Neuronal stem cell (in vitro differentiated cells): ENCODE measurements at regions not wholly inside any gene's neighbourhood (a gene's known extent, or its start where the extent isn't known, plus 50 kb on each side); places are given as distances from the start of the nearest gene placed in this dataset.

ENCODE experiments used
- DNase-seq: peaks from one replicate; pipeline ENCODE4 v3.0.0-alpha.2; 2013; ENCODE audit warnings: low spot score
- H2AFZ ChIP-seq: one replicate; pipeline ENCODE4 v1.6.1; 2013; ENCODE audit warnings: mild to moderate bottlenecking, low read length, inconsistent platforms
- H2AK5ac ChIP-seq: 2 replicates; pipeline ENCODE4 v1.6.1; 2013; ENCODE audit warnings: low read depth, mild to moderate bottlenecking, inconsistent platforms, low read length, moderate library complexity, mixed read lengths
- H2BK120ac ChIP-seq: 2 replicates; pipeline ENCODE4 v1.6.1; 2013; ENCODE audit warnings: low read depth, mild to moderate bottlenecking, inconsistent platforms, low read length, moderate library complexity, mixed read lengths
- H2BK12ac ChIP-seq: one replicate; pipeline ENCODE4 v1.6.1; 2013; ENCODE audit warnings: low read length, inconsistent platforms
- H2BK15ac ChIP-seq: 2 replicates; pipeline ENCODE4 v1.6.1; 2013; ENCODE audit warnings: mild to moderate bottlenecking, low read length, inconsistent platforms, mixed read lengths
- H2BK5ac ChIP-seq: one replicate; pipeline ENCODE4 v1.6.1; 2013; ENCODE audit warnings: inconsistent platforms, mild to moderate bottlenecking, low read length, moderate library complexity
- H3K14ac ChIP-seq: one replicate; pipeline ENCODE4 v1.6.1; 2013; ENCODE audit warnings: low read length, inconsistent platforms
- H3K18ac ChIP-seq: 2 replicates; pipeline ENCODE4 v1.6.1; 2013; ENCODE audit warnings: low read length, inconsistent platforms
- H3K23ac ChIP-seq: 2 replicates; pipeline ENCODE4 v1.6.1; 2013; ENCODE audit warnings: low read depth, mild to moderate bottlenecking, mixed read lengths, low read length, inconsistent platforms; ENCODE audit not compliant: poor library complexity
- H3K27ac ChIP-seq: replicated peaks from 3 replicates; pipeline ENCODE4 v1.5.1; 2013; ENCODE audit warnings: low read length, inconsistent platforms
- H3K27me3 ChIP-seq, 3 experiments: 2 replicates each; pipeline ENCODE4 v1.6.1; 2013; ENCODE audit warnings: low read length in 3 of 3, mild to moderate bottlenecking in 2 of 3, inconsistent platforms in 1 of 3, low read depth in 1 of 3, mixed read lengths in 1 of 3, moderate library complexity in 1 of 3; ENCODE audit not compliant: control insufficient read depth in 3 of 3, insufficient read depth in 3 of 3
- H3K36me3 ChIP-seq, 2 donors: replicated peaks in 1 of 2; 2 replicates each; pipeline ENCODE4 v1.6.1; 2013; ENCODE audit warnings: low read length in 2 of 2; ENCODE audit not compliant: control insufficient read depth in 2 of 2, insufficient read depth in 2 of 2
- H3K4ac ChIP-seq: 2 replicates; pipeline ENCODE4 v1.6.1; 2013; ENCODE audit warnings: inconsistent platforms, mild to moderate bottlenecking, low read length, moderate library complexity
- H3K4me1 ChIP-seq, 2 donors: 1 replicate in 1 of 2; 2 replicates in 1 of 2; pipeline ENCODE4 v1.6.1; 2013; ENCODE audit warnings: low read length in 2 of 2, low read depth in 1 of 2; ENCODE audit not compliant: control insufficient read depth in 2 of 2, insufficient read depth in 1 of 2
- H3K4me2 ChIP-seq: one replicate; pipeline ENCODE4 v1.6.1; 2013; ENCODE audit warnings: mild to moderate bottlenecking, low read length, inconsistent platforms; ENCODE audit not compliant: insufficient read depth, poor library complexity, severe bottlenecking
- H3K4me3 ChIP-seq, 2 donors: 2 replicates each; pipeline ENCODE4 v1.5.1; 2013; ENCODE audit warnings: low read length in 2 of 2, mild to moderate bottlenecking in 2 of 2, inconsistent platforms in 1 of 2, moderate library complexity in 1 of 2
- H3K79me1 ChIP-seq: one replicate; pipeline ENCODE4 v1.6.1; 2013; ENCODE audit warnings: low read depth, mild to moderate bottlenecking, inconsistent platforms, low read length, moderate library complexity
- H3K9ac ChIP-seq: one replicate; pipeline ENCODE4 v1.6.1; 2013; ENCODE audit warnings: mild to moderate bottlenecking, low read depth, low read length, inconsistent platforms; ENCODE audit not compliant: poor library complexity
- H3K9me3 ChIP-seq, 2 donors: replicated peaks in 1 of 2; 2 replicates each; pipeline versions ENCODE3 to v1.6.1; 2013; ENCODE audit warnings: low read length in 2 of 2, mild to moderate bottlenecking in 2 of 2, inconsistent platforms in 1 of 2, low read depth in 1 of 2, mixed read lengths in 1 of 2, moderate library complexity in 1 of 2; ENCODE audit not compliant: control insufficient read depth in 2 of 2, insufficient read depth in 1 of 2
- H4K8ac ChIP-seq: one replicate; pipeline ENCODE4 v1.6.1; 2013; ENCODE audit warnings: low read depth, mild to moderate bottlenecking, inconsistent platforms, low read length, moderate library complexity
- H4K91ac ChIP-seq: one replicate; pipeline ENCODE4 v1.6.1; 2013; ENCODE audit warnings: low read length, low read depth, mild to moderate bottlenecking, inconsistent platforms; ENCODE audit not compliant: poor library complexity
- WGBS, 2 donors: extraction: QIAGEN DNeasy Blood & Tissue Kit; methylation state at CpG; one replicate each; pipeline ENCODE4 v1.1.7; 2013; ENCODE audit warnings: missing lambda C conversion rate in 2 of 2, mixed read lengths in 1 of 2; ENCODE audit not compliant: insufficient read length in 2 of 2, insufficient replicate concordance in 1 of 2; ENCODE audit errors: extremely low coverage in 2 of 2; 5-methylcytosine and 5-hydroxymethylcytosine counted together

GRCh38 chr4:67126570-67126969 is 418.7 kb downstream of the CENPC start:
- H2AK5ac ChIP-seq = no peak overlapping the region
- no peak overlapping the region for H2BK12ac ChIP-seq
- H3K14ac ChIP-seq = no peak overlapping the region
- H3K9ac ChIP-seq = no peak overlapping the region
- no peaks in the 10 kb centered on the region for H3K9me3 ChIP-seq
- H3K79me1 ChIP-seq = no peaks in the 10 kb centered on the region
- no CpG with 5 or more reads among the region's 4 CpGs for WGBS, 2 donors
- H2BK120ac ChIP-seq = no peak overlapping the region
- no peak overlapping the region for H3K18ac ChIP-seq
- no peak overlapping the region for H3K4me2 ChIP-seq
- H2AFZ ChIP-seq = no peak overlapping the region
- no peak overlapping the region for H2BK15ac ChIP-seq
- no peak overlapping the region for H3K23ac ChIP-seq
- no peak overlapping the region for H4K91ac ChIP-seq
- H3K27me3 ChIP-seq = no peaks in the 10 kb centered on the region
- no peak overlapping the region for H2BK5ac ChIP-seq
- no peak overlapping the region for H3K4ac ChIP-seq
- DNase-seq = no peak
- H4K8ac ChIP-seq = no peak overlapping the region
- H3K36me3 ChIP-seq = no peaks in the 10 kb centered on the region
- H3K4me1 ChIP-seq = no peaks in the 10 kb centered on the region
- no peak overlapping the region for H3K27ac ChIP-seq
- no peak overlapping the region for H3K4me3 ChIP-seq

DNA sequence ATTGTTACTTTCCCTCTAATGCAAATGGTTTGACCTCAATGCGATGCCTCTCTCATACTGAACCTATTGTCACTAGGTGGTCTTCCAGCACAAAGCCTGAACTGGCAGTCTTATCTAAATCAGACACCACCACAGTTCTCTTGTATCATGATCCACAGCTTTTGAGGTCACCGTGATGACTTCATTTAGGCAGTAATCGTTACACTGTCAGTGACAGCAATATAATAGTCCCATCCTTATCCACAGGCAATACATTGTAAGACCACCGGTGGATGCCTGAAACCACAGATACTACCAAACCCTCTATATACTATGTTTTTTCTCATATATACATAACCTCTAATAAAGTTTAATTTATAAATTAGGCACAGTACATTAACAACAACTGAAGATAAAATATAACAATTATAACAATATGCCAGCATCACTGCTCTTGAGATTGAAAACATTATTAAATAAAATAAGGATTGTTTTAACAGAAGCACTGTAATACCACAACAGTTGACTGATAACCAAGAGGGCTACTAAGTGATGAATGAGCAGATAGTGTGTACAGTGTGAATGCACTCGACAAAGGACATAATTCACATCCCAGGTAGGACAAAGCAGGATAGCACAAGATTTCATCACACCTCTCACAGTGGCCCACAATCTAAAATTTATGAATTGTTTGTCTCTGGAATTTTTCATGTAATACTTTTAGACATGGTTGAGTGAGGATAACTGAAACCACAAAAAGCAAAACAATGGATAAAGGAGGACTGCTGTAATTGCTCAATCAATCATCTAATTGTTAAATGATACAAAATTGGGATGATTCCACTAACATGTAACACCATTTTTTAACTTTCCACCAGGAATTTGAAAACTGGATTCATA is 419.4 kb downstream of the CENPC start:
- Histone ChIP-seq H3K79me1 (no peaks in the 10 kb centered on the region), H3K14ac (no peak overlapping the region), H4K8ac (no peak overlapping the region), H2AFZ (no peak overlapping the region), H3K4me1 (peaks cover 0 to 2% of the 10 kb centered on the region in 2 donors), H3K4me2 (no peak overlapping the region), H3K9ac (no peak overlapping the region), H2BK120ac (no peak overlapping the region), H3K9me3 (no peaks in the 10 kb centered on the region), H2BK12ac (no peak overlapping the region), H2AK5ac (no peak overlapping the region), H2BK5ac (no peak overlapping the region), H3K23ac (no peak overlapping the region), H3K36me3 (no peaks in the 10 kb centered on the region), H3K18ac (no peak overlapping the region), H4K91ac (no peak overlapping the region), H3K4me3 (no peak overlapping the region), H3K4ac (no peak overlapping the region), H3K27me3 (no peaks in the 10 kb centered on the region), H3K27ac (no peak overlapping the region), H2BK15ac (no peak overlapping the region)
- no peak for DNase-seq
- no CpG with 5 or more reads among the region's 5 CpGs for WGBS, 2 donors

DNA sequence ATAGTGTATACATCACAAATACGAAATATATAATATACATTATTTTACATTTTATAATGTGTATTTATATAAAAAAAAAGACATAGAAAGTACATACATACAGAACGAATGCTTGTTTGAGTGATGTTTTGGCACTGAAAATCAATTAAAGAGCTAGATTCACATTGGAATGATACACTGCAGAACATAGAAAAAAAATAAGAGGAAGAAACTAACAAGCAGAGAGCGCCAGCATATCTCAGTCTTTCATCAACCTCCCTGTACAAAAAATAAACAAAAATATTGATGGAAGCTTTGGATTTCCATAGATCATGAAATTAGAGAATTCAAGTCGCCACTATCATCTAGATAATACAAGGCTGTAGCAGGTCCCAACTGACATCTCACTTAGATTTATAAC is 420.6 kb downstream of the CENPC start:
- no peak overlapping the region for H2AK5ac ChIP-seq
- H3K27me3 ChIP-seq = no peaks in the 10 kb centered on the region
- H2AFZ ChIP-seq = no peak overlapping the region
- H3K9ac ChIP-seq = no peak overlapping the region
- no CpG with 5 or more reads among the region's 4 CpGs for WGBS, 2 donors
- H4K8ac ChIP-seq = no peak overlapping the region
- no peak overlapping the region for H2BK15ac ChIP-seq
- H3K27ac ChIP-seq = no peak overlapping the region
- H3K79me1 ChIP-seq = no peaks in the 10 kb centered on the region
- peaks cover 0 to 2% of the 10 kb centered on the region in 2 donors for H3K4me1 ChIP-seq
- H2BK12ac ChIP-seq = no peak overlapping the region
- H3K18ac ChIP-seq = no peak overlapping the region
- H4K91ac ChIP-seq = no peak overlapping the region
- no peak overlapping the region for H2BK5ac ChIP-seq
- H3K4me2 ChIP-seq = no peak overlapping the region
- H2BK120ac ChIP-seq = no peak overlapping the region
- no peaks in the 10 kb centered on the region for H3K9me3 ChIP-seq
- H3K4ac ChIP-seq = no peak overlapping the region
- H3K36me3 ChIP-seq = no peaks in the 10 kb centered on the region
- no peak overlapping the region for H3K14ac ChIP-seq
- H3K23ac ChIP-seq = no peak overlapping the region
- no peak overlapping the region for H3K4me3 ChIP-seq
- no peak for DNase-seq

GRCh38 chr4:67122029-67122428 is 423.3 kb downstream of the CENPC start:
- Histone ChIP-seq H2AK5ac (no peak overlapping the region), H3K27ac (no peak overlapping the region), H3K9ac (no peak overlapping the region), H2BK12ac (no peak overlapping the region), H3K18ac (no peak overlapping the region), H3K4me2 (no peak overlapping the region), H3K79me1 (no peaks in the 10 kb centered on the region), H3K14ac (no peak overlapping the region), H2BK15ac (no peak overlapping the region), H3K4me3 (no peak overlapping the region), H3K27me3 (no peaks in the 10 kb centered on the region), H3K9me3 (no peaks in the 10 kb centered on the region), H3K36me3 (no peaks in the 10 kb centered on the region), H4K8ac (no peak overlapping the region), H4K91ac (no peak overlapping the region), H3K23ac (no peak overlapping the region), H2AFZ (no peak overlapping the region), H3K4ac (no peak overlapping the region), H2BK120ac (no peak overlapping the region), H2BK5ac (no peak overlapping the region), H3K4me1 (peaks cover 0 to 2% of the 10 kb centered on the region in 2 donors)
- WGBS, 2 donors = no CpG with 5 or more reads among the region's 3 CpGs
- DNase-seq = no peak
